Peyer's patch (tissue), 4 donors: ENCODE measurements at regions not wholly inside any gene's neighbourhood (a gene's known extent, or its start where the extent isn't known, plus 50 kb on each side); places are given as distances from the start of the nearest gene placed in this dataset.

Experiments
- CTCF ChIP-seq, 6 experiments: fragments of 450-650 bp in 4 of 6; fragments of 200-600 bp in 2 of 6; sonication (generic) in 1 of 6; IDR thresholded peaks; one replicate each; pipeline ENCODE4 v1.5.1; 2017 to 2019; ENCODE audit warnings: antibody characterized with exemption in 6 of 6, mild to moderate bottlenecking in 3 of 6, moderate library complexity in 1 of 6
- POLR2A ChIP-seq, 2 donors: fragments of 450-650 bp; IDR thresholded peaks; one replicate each; pipeline ENCODE4 v1.5.1; 2017; ENCODE audit warnings: antibody characterized with exemption in 2 of 2, mild to moderate bottlenecking in 2 of 2, moderate library complexity in 2 of 2

DNA sequence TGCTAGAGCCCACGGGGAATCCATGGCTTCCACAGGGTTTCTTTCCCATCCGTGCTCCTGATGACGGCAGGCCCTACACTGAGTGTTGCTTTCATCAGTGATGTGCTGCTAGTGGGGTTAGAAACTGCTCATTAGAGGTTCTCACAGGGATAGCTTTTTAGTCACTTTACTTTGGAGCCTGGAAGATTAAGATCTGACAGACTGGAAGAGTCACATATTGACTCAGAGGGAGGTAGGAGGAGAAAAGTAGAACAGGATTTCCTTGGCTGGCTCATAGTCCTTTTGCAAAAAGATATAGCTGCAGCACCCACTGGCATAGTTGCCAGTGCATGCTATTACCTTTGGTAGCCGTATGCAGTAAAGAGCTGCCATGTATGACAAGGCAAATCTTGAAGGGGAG is 890.3 kb downstream of the C6orf118 start:
- no peak for TF ChIP-seq POLR2A (IDR thresholded peaks at IDR 0.05)
- no peak for TF ChIP-seq CTCF (IDR thresholded peaks at IDR 0.05)
